RWPE1 (cell line): ENCODE measurements at regions not wholly inside any gene's neighbourhood (a gene's known extent, or its start where the extent isn't known, plus 50 kb on each side); places are given as distances from the start of the nearest gene placed in this dataset.
A peak's percentile ranks its signal among the peaks of the same experiment; 100 is the strongest.

Source experiments
- CTCF ChIA-PET: fragments of 350-600 bp; sonication (Branson Sonifier 250); formaldehyde crosslinking; extraction: SDS; loops from one replicate; lab custom pipeline; 2021; lab: Yijun Ruan, JAX
- POLR2A ChIA-PET: fragments of 400-600 bp; formaldehyde crosslinking; extraction: SDS; loops from one replicate; lab custom pipeline; 2020; ENCODE audit warnings: antibody characterized with exemption; ENCODE audit not compliant: low non-redundant PET; lab: Yijun Ruan, JAX
- DNase-seq: peaks from one replicate; pipeline ENCODE4 v3.0.0; 2012; ENCODE audit warnings: low spot score
- H3K27ac ChIP-seq: fragments of 450-650 bp; 2 replicates; pipeline ENCODE4 v1.5.1; 2017
- TF ChIP-seq, protein P1 (sequence below): fragments of 450-650 bp; conservative IDR thresholded peaks from 2 replicates; pipeline ENCODE4 v1.5.1; 2017; ENCODE audit warnings: low read depth, mild to moderate bottlenecking

DNA sequence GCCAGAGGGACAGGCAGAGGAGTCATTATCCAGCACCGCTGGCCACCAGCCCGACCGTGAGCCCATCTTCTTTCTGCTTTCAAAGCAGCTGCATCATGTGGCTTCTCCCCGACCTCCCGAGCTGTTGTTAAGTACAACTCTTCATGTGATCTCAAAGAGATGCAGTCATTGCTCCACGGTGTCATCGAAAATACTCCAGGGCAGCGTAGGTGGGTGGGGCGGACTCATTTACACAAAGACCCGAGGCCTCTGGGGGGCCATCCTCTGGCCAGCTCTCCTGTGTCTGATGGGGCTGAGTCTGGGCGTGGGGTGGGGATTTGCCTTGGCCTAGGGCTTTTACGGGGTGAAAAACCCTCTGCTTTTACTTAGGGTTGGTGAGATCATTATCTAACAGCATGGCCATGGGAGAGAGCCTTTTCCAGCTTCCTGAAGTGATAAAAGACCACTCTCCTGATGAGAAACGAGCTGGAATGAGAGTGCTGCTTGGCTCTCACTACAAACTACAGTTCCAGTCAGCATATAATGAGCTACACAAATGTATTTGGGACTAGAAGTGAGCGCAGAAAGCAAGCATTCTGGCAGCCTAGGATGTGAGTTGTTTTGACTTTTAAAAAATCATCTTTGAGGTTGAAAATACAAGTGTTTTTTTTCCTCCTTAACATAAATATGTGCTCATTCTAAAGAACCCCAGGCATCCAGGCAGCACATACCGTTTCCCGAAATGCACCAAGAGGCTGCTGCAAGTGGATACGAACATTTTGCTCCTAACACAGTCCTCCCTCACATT is 165.0 kb downstream of the RHOU start:
- DNase-seq: no peak
- TF ChIP-seq, protein P1, sequence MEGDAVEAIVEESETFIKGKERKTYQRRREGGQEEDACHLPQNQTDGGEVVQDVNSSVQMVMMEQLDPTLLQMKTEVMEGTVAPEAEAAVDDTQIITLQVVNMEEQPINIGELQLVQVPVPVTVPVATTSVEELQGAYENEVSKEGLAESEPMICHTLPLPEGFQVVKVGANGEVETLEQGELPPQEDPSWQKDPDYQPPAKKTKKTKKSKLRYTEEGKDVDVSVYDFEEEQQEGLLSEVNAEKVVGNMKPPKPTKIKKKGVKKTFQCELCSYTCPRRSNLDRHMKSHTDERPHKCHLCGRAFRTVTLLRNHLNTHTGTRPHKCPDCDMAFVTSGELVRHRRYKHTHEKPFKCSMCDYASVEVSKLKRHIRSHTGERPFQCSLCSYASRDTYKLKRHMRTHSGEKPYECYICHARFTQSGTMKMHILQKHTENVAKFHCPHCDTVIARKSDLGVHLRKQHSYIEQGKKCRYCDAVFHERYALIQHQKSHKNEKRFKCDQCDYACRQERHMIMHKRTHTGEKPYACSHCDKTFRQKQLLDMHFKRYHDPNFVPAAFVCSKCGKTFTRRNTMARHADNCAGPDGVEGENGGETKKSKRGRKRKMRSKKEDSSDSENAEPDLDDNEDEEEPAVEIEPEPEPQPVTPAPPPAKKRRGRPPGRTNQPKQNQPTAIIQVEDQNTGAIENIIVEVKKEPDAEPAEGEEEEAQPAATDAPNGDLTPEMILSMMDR: no peak
- POLR2A ChIA-PET: interaction anchor here (0.6 kb wide), 1 partner anchor 98 kb away, joined by 3 read pairs; no protein-coding TSS in a partner anchor
- CTCF ChIA-PET: no interaction called here
- H3K27ac ChIP-seq: no peak overlapping the region

DNA sequence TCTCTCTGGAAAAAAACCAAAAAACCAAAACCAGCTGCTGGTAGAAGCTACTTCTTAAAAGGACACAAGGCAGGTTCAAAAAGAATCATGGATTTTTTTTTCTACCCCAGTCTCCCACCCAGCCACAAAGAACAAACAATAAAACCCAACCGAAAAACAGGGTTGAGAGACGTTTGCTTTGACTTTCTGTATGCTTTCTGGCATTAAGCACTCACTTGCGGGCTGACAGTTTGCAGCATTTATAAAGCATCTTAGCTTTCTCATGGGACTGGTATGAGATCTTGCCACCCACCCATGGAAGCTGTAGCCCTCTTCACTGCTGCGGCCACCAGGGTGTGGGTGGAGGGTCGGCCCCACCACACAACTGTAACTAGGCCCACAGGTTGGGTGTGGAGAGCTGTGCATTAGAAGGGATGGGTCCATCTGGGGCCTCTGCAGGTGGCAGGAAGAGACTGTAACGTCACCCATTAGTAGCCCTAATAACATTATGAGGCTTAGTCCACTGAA is 165.7 kb downstream of the RHOU start:
- ChIA-PET CTCF (no interaction called here), POLR2A (no interaction called here)
- DNase-seq: no peak
- TF ChIP-seq, protein P1: no peak
- no peak overlapping the region for H3K27ac ChIP-seq

DNA sequence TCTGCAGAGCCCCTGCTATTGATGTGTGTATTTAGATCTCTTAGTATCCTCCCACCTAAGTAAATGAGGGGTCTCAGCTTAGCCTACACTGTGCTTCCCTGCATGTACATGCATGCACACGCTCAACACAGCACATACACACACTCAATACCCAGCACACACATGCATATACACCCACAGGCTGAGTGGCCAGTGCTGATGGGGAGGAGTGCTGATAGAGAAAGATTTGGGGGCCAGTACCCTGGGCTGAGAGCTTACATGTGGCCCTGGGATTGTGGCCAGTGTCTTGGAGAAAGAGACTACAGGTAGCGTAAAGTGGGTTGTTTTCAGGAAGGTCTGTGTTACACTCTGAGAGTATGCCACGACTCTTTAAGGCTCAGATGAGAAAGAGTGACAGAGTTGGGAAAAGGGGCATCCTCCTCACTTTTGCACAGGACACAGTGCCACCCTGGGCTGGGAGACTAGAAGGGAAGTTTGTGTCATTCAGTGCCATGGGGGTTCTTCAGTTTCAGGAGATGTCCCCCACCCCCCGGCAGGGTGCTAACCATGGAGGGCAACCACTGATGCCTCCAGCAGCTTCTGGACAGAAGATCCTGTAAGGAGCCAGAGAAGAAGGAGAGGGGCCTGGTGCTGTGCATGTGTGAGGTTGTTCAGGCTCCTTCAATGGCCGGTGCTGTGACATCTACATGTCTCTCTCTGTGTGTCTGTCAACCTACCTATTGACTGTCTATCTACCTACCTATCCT is 166.8 kb downstream of the RHOU start:
- ChIA-PET POLR2A (no interaction called here), CTCF (no interaction called here)
- H3K27ac ChIP-seq: no peak overlapping the region
- no peak for DNase-seq
- TF ChIP-seq, protein P1: no peak

DNA sequence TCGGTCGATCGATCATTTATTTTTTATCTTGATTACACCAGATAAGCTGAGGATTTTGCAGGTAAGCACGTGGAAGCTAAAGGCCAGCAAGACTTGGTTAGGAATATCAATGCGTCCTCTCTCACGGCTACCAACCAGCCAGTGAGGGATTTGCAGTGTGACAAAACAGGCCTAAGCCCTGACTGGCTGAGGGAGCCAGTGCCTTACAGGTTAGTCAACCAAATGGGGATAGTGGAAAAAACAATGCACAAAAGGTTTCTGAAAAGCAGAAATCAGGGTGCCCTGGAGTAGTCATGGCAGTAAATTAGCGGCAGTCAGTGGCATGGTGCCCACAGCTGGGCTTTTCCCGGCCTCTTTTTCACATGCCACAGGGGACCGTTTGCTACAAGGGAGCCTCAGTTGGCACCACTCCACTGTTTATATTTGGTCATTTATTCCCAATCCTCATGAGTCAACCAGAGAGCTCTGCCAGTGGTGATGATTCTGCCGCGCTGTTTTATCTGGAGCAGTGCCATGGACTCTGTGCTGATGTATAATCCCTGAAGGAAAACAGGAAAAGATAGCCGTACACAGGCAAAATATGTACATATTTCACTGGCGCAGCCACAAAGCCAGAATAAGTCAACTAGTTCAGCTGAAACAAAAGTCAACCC is 167.6 kb downstream of the RHOU start:
- H3K27ac ChIP-seq: peak overlapping the region; percentile 54
- peak; percentile 89 for DNase-seq
- TF ChIP-seq, protein P1: no peak
- ChIA-PET POLR2A (no interaction called here), CTCF (interaction anchor here (0.6 to 1.4 kb wide), 3 partner anchors 19 to 168 kb away, joined by 3 to 5 read pairs (median 4); no protein-coding TSS in a partner anchor)

DNA sequence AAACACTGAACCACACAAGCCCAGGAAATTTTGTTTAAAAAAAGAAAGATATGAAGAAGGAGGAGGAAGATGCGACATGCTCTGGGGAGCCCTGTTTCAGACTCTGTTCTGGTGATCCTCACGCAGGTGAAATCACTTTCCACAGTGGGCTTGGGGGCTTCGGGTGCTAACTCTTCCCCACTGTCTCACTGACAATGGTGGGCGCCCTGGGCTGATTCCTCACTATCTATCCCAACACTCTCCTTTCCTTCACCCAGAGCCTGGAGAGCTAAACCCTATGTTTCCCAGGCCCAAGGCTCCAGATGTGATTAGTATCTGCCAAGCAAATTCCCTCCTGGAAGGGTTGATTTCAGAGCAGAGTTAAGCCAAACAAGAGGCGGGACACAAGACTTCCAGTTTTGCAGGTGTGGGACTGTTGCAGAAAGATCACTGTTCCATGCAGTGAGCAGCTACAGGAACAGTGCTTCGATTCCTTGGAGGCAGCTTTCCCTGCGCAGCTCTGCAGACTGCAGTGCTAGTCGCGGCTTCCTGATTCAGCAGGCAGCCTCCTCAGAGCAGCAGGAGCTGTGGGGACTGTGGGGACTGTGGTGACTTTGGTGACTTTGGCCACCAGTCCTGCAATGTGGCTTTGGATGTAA is 168.3 kb downstream of the RHOU start:
- CTCF ChIA-PET: interaction anchor here (0.6 to 1.4 kb wide), 3 partner anchors 18 to 169 kb away, joined by 3 to 5 read pairs (median 4); no protein-coding TSS in a partner anchor
- peak overlapping the region; percentile 54 for H3K27ac ChIP-seq

More for the DNA sequence above, 168.3 kb downstream of the RHOU start:
- TF ChIP-seq, protein P1: no peak
- POLR2A ChIA-PET: no interaction called here
- DNase-seq: no peak
